Loucy (cell line): ENCODE measurements at regions not wholly inside any gene's neighbourhood (a gene's known extent, or its start where the extent isn't known, plus 50 kb on each side); places are given as distances from the start of the nearest gene placed in this dataset.

ENCODE experiments used
- H2AFZ ChIP-seq: fragments of 200-600 bp; sonication (generic); 2 replicates; pipeline ENCODE4 v1.6.0; 2016; ENCODE audit warnings: antibody characterized with exemption, mild to moderate bottlenecking, low read length, moderate library complexity
- H3F3A ChIP-seq: fragments of 200-600 bp; 2 replicates; pipeline ENCODE4 v1.6.0; 2016; ENCODE audit warnings: antibody characterized with exemption, low read depth, mild to moderate bottlenecking
- H3K27me3 ChIP-seq: fragments of 200-600 bp; sonication (generic); 2 replicates; pipeline ENCODE4 v1.6.1; 2014; ENCODE audit warnings: low read length, mild to moderate bottlenecking; ENCODE audit not compliant: insufficient read depth, poor library complexity, severe bottlenecking
- H3K36me3 ChIP-seq: fragments of 200-600 bp; sonication (generic); 2 replicates; pipeline ENCODE4 v1.6.1; 2016; ENCODE audit warnings: low read length; ENCODE audit not compliant: insufficient read depth
- H3K4me1 ChIP-seq: fragments of 200-600 bp; sonication (generic); 2 replicates; pipeline ENCODE4 v1.5.1; 2014; ENCODE audit warnings: low read length, mild to moderate bottlenecking; ENCODE audit not compliant: insufficient read depth, poor library complexity, severe bottlenecking
- H3K4me2 ChIP-seq: fragments of 200-600 bp; sonication (generic); 2 replicates; pipeline ENCODE4 v1.6.0; 2014; ENCODE audit warnings: antibody characterized with exemption, low read length, low read depth, mild to moderate bottlenecking; ENCODE audit not compliant: poor library complexity, severe bottlenecking
- H3K4me3 ChIP-seq: fragments of 200-600 bp; sonication (generic); 2 replicates; pipeline ENCODE4 v1.5.1; 2014; ENCODE audit warnings: low read length, mild to moderate bottlenecking, mixed read lengths; ENCODE audit not compliant: poor library complexity, severe bottlenecking
- H3K79me2 ChIP-seq: fragments of 200-600 bp; sonication (generic); 2 replicates; pipeline ENCODE4 v1.6.1; 2014; ENCODE audit warnings: low read length; ENCODE audit not compliant: insufficient read depth
- H3K9ac ChIP-seq: fragments of 200-600 bp; sonication (generic); 2 replicates; pipeline ENCODE4 v1.6.0; 2014; ENCODE audit warnings: mild to moderate bottlenecking, low read depth, low read length, moderate library complexity; ENCODE audit not compliant: poor library complexity, severe bottlenecking
- H3K9me2 ChIP-seq: fragments of 200-600 bp; sonication (generic); replicated peaks from 2 replicates; pipeline ENCODE4 v1.6.1; 2016; ENCODE audit warnings: low read depth, low read length, mixed read lengths
- H3K9me3 ChIP-seq: fragments of 200-600 bp; sonication (generic); 2 replicates; pipeline ENCODE4 v1.6.1; 2014; ENCODE audit warnings: mild to moderate bottlenecking, antibody characterized with exemption, low read length, low read depth; ENCODE audit not compliant: insufficient read depth
- H4K20me1 ChIP-seq: fragments of 200-600 bp; sonication (generic); 2 replicates; pipeline ENCODE4 v1.6.0; 2014; ENCODE audit warnings: antibody characterized with exemption, low read length, mild to moderate bottlenecking; ENCODE audit not compliant: insufficient read depth, poor library complexity, severe bottlenecking
- CTCF ChIP-seq: fragments of 200-600 bp; sonication (generic); conservative IDR thresholded peaks from 2 replicates; pipeline ENCODE4 v1.5.1; 2014; ENCODE audit warnings: mild to moderate bottlenecking, antibody characterized with exemption, low read length
- EZH2phosphoT487 ChIP-seq: fragments of 200-600 bp; IDR thresholded peaks from 2 replicates; pipeline ENCODE4 v1.6.1; 2018; ENCODE audit warnings: antibody characterized with exemption, mild to moderate bottlenecking, moderate library complexity, borderline replicate concordance

- Histone ChIP-seq H3K4me2 (peak overlapping the region; percentile 4), H3K9ac (no peak overlapping the region), H3K36me3 (no peaks in the 10 kb centered on the region), H3K9me2 (no peaks in the 10 kb centered on the region), H3K4me3 (no peak overlapping the region), H3K27me3 (no peaks in the 10 kb centered on the region), H3K9me3 (no peaks in the 10 kb centered on the region), H4K20me1 (no peaks in the 10 kb centered on the region), H3F3A (no peaks in the 10 kb centered on the region), H3K4me1 (peaks cover 73% of the 10 kb centered on the region), H2AFZ (no peak overlapping the region; the same call in 1 of the 2 replicates), H3K79me2 (no peaks in the 10 kb centered on the region)
- TF ChIP-seq CTCF (no peak), EZH2phosphoT487 (no peak)
Measured at GRCh38 chr11:95432714-95433503, 201.9 kb upstream of the SESN3 start.

- Histone ChIP-seq H3K9ac (no peak overlapping the region), H3K9me2 (no peaks in the 10 kb centered on the region), H4K20me1 (no peaks in the 10 kb centered on the region), H3K79me2 (no peaks in the 10 kb centered on the region), H3K36me3 (no peaks in the 10 kb centered on the region), H3F3A (no peaks in the 10 kb centered on the region), H3K4me2 (peak overlapping the region; percentile 49), H3K4me1 (peaks cover 58% of the 10 kb centered on the region), H3K9me3 (no peaks in the 10 kb centered on the region), H2AFZ (peak overlapping the region; percentile 26; the same call in 1 of the 2 replicates), H3K4me3 (peak overlapping the region; percentile 12), H3K27me3 (no peaks in the 10 kb centered on the region)
- TF ChIP-seq CTCF = no peak
- no peak for TF ChIP-seq EZH2phosphoT487
Measured at GRCh38 chr11:95429376-95429907, 198.4 kb upstream of the SESN3 start.

- H3F3A ChIP-seq = no peaks in the 10 kb centered on the region
- no peak for TF ChIP-seq EZH2phosphoT487
- TF ChIP-seq CTCF = no peak
- H3K4me2 ChIP-seq = no peak overlapping the region
- H3K79me2 ChIP-seq = no peaks in the 10 kb centered on the region
- H3K9me2 ChIP-seq = no peaks in the 10 kb centered on the region
- H3K9me3 ChIP-seq = no peaks in the 10 kb centered on the region
- no peak overlapping the region for H2AFZ ChIP-seq
- no peaks in the 10 kb centered on the region for H3K36me3 ChIP-seq
- H4K20me1 ChIP-seq = no peaks in the 10 kb centered on the region
- peaks cover 34% of the 10 kb centered on the region for H3K4me1 ChIP-seq
- no peak overlapping the region for H3K9ac ChIP-seq
- H3K4me3 ChIP-seq = no peak overlapping the region
- H3K27me3 ChIP-seq = no peaks in the 10 kb centered on the region
Measured at GRCh38 chr11:95426823-95427462, 195.9 kb upstream of the SESN3 start.
